ENCODE measurements at regions not wholly inside any gene's neighbourhood (a gene's known extent, or its start where the extent isn't known, plus 50 kb on each side); places are given as distances from the start of the nearest gene placed in this dataset.

- Histone ChIP-seq H3K36me3 (ENCODE audit: control insufficient read depth, insufficient read depth, low read length) (no peaks in the 10 kb centered on the region), H3K4me1 (ENCODE audit: control insufficient read depth, insufficient read depth, low read length) (no peaks in the 10 kb centered on the region), H3K27me3 (ENCODE audit: control insufficient read depth, insufficient read depth, low read length) (no peaks in the 10 kb centered on the region), H3K4me3 (ENCODE audit: low read depth in 2 of 2, low read length in 2 of 2) (no peak overlapping the region), H3K9me3 (ENCODE audit: control insufficient read depth, insufficient read depth, low read depth, low read length) (no peaks in the 10 kb centered on the region), H3K27ac (ENCODE audit: low read length) (no peak overlapping the region)
- ChIA-PET POLR2A (no interaction called here), CTCF (no interaction called here)
- DNase-seq (ENCODE audit: low read depth, low spot score) = no peak
- no TSS peak for BruUV-seq (replicated peaks)
- ATAC-seq = no peak
- intact Hi-C loops (cut with micrococcal nuclease; ENCODE audit: unreplicated experiment) = no loop called here
- TF ChIP-seq SIN3A (IDR thresholded peaks at IDR 0.05; ENCODE audit: borderline replicate concordance, insufficient read depth, low read depth, low read length) = no peak
- no peak for TF ChIP-seq POLR2AphosphoS5 (IDR thresholded peaks at IDR 0.05; ENCODE audit: low read depth, low read length)
- TF ChIP-seq REST (IDR thresholded peaks at IDR 0.05; ENCODE audit: insufficient read depth in 1 of 2, low read depth in 2 of 2, low read length in 1 of 2) = no peak
- no peak for TF ChIP-seq CTCF (IDR thresholded peaks at IDR 0.05)
- no peak for TF ChIP-seq TCF7L2 (IDR thresholded peaks at IDR 0.05; ENCODE audit: low read depth, low read length)
- in situ Hi-C loops (cut with HindIII; ENCODE audit: low pct_unique_long_range_greater_than_20kb, low sequenced_read_pairs) = no loop called here
Observed at GRCh38 chr16:56063111-56063510, 128.2 kb upstream of the GNAO1 start.

GRCh38 chr16:56057151-56057550 is 134.1 kb upstream of the GNAO1 start:
- Histone ChIP-seq H3K4me1 (ENCODE audit: control insufficient read depth, insufficient read depth, low read length) (no peaks in the 10 kb centered on the region), H3K4me3 (ENCODE audit: low read depth in 2 of 2, low read length in 2 of 2) (no peak overlapping the region), H3K27me3 (ENCODE audit: control insufficient read depth, insufficient read depth, low read length) (peaks cover 2% of the 10 kb centered on the region; the same call in 1 of the 2 replicates), H3K36me3 (ENCODE audit: control insufficient read depth, insufficient read depth, low read length) (no peaks in the 10 kb centered on the region), H3K27ac (ENCODE audit: low read length) (no peak overlapping the region), H3K9me3 (ENCODE audit: control insufficient read depth, insufficient read depth, low read depth, low read length) (no peaks in the 10 kb centered on the region)
- CTCF ChIA-PET = no interaction called here
- DNase-seq (ENCODE audit: low read depth, low spot score) (no peak), ATAC-seq (no peak)
- in situ Hi-C loops (cut with HindIII; ENCODE audit: low pct_unique_long_range_greater_than_20kb, low sequenced_read_pairs) = no loop called here
- POLR2A ChIA-PET = interaction anchor here (0.6 kb wide), 1 partner anchor 65 kb away, joined by 3 read pairs; no protein-coding TSS in a partner anchor
- TF ChIP-seq TCF7L2 (IDR thresholded peaks at IDR 0.05; ENCODE audit: low read depth, low read length) (no peak), POLR2AphosphoS5 (IDR thresholded peaks at IDR 0.05; ENCODE audit: low read depth, low read length) (no peak), SIN3A (IDR thresholded peaks at IDR 0.05; ENCODE audit: borderline replicate concordance, insufficient read depth, low read depth, low read length) (no peak), REST (IDR thresholded peaks at IDR 0.05; ENCODE audit: insufficient read depth in 1 of 2, low read depth in 2 of 2, low read length in 1 of 2) (no peak), CTCF (IDR thresholded peaks at IDR 0.05) (no peak)
- intact Hi-C loops (cut with micrococcal nuclease; ENCODE audit: unreplicated experiment) = loop anchor here (10.0 kb wide), 1 partner anchor 238 kb away; no protein-coding TSS in a partner anchor
- BruUV-seq (replicated peaks) = no TSS peak
